ENCODE measurements at regions not wholly inside any gene's neighbourhood (a gene's known extent, or its start where the extent isn't known, plus 50 kb on each side); places are given as distances from the start of the nearest gene placed in this dataset.

DNA sequence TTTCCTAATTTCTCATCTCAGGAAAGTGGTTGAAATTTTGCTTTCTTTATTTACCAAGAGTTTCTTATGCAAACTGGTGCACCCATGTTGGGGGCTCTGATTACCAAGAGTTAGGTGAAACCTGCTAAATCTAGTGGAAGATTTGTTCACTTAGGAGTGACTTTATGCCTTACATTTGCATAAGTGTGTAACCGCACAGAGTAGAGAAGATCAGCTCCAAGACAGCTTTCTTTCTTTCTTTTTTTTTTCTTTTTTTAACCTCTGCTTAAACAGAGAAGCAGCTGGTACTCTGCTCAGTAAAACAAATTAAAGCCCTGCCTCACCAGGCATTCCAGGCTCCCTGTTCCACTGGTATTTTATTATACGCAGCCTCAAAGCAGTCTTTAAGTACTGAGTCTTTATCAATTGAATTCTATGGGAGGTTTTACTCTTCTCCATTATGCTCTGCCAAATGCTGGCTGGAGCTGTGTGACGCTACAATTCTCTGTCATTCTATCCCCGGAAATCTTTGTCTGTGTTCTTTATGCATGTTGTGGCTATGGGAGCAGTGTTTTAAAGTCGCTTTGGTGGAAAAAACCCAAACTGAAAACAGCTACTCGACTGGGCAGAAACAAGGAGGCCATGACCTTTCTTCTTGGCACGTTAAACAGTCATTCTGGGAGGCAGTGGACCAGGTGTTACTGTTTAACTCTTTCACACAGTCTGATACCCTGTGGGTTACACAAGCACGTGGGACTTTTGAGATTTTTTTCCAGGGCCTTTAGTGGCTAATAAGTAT, 55.2 kb upstream of the GBE1 start:
- no peak for TF ChIP-seq EZH2phosphoT487 (IDR thresholded peaks at IDR 0.05; ENCODE audit: low read length)
- TF ChIP-seq, protein P1, sequence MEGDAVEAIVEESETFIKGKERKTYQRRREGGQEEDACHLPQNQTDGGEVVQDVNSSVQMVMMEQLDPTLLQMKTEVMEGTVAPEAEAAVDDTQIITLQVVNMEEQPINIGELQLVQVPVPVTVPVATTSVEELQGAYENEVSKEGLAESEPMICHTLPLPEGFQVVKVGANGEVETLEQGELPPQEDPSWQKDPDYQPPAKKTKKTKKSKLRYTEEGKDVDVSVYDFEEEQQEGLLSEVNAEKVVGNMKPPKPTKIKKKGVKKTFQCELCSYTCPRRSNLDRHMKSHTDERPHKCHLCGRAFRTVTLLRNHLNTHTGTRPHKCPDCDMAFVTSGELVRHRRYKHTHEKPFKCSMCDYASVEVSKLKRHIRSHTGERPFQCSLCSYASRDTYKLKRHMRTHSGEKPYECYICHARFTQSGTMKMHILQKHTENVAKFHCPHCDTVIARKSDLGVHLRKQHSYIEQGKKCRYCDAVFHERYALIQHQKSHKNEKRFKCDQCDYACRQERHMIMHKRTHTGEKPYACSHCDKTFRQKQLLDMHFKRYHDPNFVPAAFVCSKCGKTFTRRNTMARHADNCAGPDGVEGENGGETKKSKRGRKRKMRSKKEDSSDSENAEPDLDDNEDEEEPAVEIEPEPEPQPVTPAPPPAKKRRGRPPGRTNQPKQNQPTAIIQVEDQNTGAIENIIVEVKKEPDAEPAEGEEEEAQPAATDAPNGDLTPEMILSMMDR (IDR thresholded peaks at IDR 0.05; ENCODE audit: low read length): no peak

Measured in MM.1S (cell line).